Gastrocnemius medialis (tissue), 4 donors: ENCODE measurements at regions not wholly inside any gene's neighbourhood (a gene's known extent, or its start where the extent isn't known, plus 50 kb on each side); places are given as distances from the start of the nearest gene placed in this dataset.

Experiments used
- ATAC-seq, 2 donors: fragments of 150-250 bp; one replicate each; pipeline ENCODE4 v1.9.1; 2016
- DNase-seq, 2 donors: peaks; one replicate each; pipeline ENCODE4 v3.0.0-alpha.2; 2019
- H3K27ac ChIP-seq, 4 donors: fragments of 200-600 bp; sonication (generic); 1 replicate in 1 of 4; 2 replicates in 3 of 4; pipeline ENCODE4 v1.5.1; 2016 to 2018; ENCODE audit warnings: mild to moderate bottlenecking in 2 of 4, moderate library complexity in 1 of 4
- H3K27me3 ChIP-seq, 3 donors: fragments of 200-600 bp; sonication (generic) in 2 of 3; 1 replicate in 1 of 3; 2 replicates in 2 of 3; pipeline versions ENCODE4 v1.5.1 to v1.6.0; 2016 to 2019; ENCODE audit warnings: mild to moderate bottlenecking in 1 of 3, moderate library complexity in 1 of 3
- H3K36me3 ChIP-seq, 2 donors: fragments of 200-600 bp; sonication (generic) in 1 of 2; one replicate each; pipeline ENCODE4 v1.5.1; 2017 to 2018
- H3K4me1 ChIP-seq, 2 donors: fragments of 200-600 bp; sonication (generic) in 1 of 2; one replicate each; pipeline ENCODE4 v1.5.1; 2016 to 2017; ENCODE audit warnings: mild to moderate bottlenecking in 2 of 2
- H3K4me3 ChIP-seq, 4 donors: fragments of 200-600 bp; sonication (generic) in 3 of 4; 1 replicate in 1 of 4; 2 replicates in 3 of 4; pipeline ENCODE4 v1.5.1; 2016 to 2019; ENCODE audit warnings: mild to moderate bottlenecking in 2 of 4
- H3K9me3 ChIP-seq, 3 donors: fragments of 200-600 bp; sonication (generic) in 2 of 3; 1 replicate in 1 of 3; 2 replicates in 2 of 3; pipeline ENCODE4 v1.5.1; 2016 to 2019
- CTCF ChIP-seq, 5 experiments: fragments of 450-650 bp in 3 of 5; fragments of 200-600 bp in 2 of 5; sonication (generic) in 2 of 5; IDR thresholded peaks in 4 of 5; conservative IDR thresholded peaks in 1 of 5; 1 replicate in 4 of 5; 2 replicates in 1 of 5; pipeline ENCODE4 v1.5.1; 2016 to 2019; ENCODE audit warnings: antibody characterized with exemption in 5 of 5, mild to moderate bottlenecking in 3 of 5, moderate library complexity in 3 of 5
- POLR2A ChIP-seq, 2 donors: fragments of 450-650 bp; IDR thresholded peaks; one replicate each; pipeline ENCODE4 v1.6.1; 2017; ENCODE audit warnings: antibody characterized with exemption in 2 of 2, mild to moderate bottlenecking in 2 of 2, moderate library complexity in 2 of 2
- in situ Hi-C, 4 donors: fragments of 200-750 bp; cut with MboI; loops; one replicate each; pipeline versions ENCODE4 v1.15.0 to v1.8.0; 2017; ENCODE audit warnings: low sequenced_read_pairs in 4 of 4
- intact Hi-C: fragments of 100-400 bp; cut with DNase I; formaldehyde crosslinking; loops from one replicate; pipeline ENCODE4 v1.15.1; 2023; ENCODE audit warnings: low total_unique reads

- Histone ChIP-seq H3K27ac (no peak overlapping the region), H3K4me1 (no peaks in the 10 kb centered on the region), H3K27me3 (no peaks in the 10 kb centered on the region), H3K9me3 (no peaks in the 10 kb centered on the region), H3K36me3 (no peaks in the 10 kb centered on the region), H3K4me3 (no peak overlapping the region)
- intact Hi-C loops (loop anchor here (5.0 kb wide), 1 partner anchor 298 kb away; no protein-coding TSS in a partner anchor), in situ Hi-C loops (no loop called here)
- ATAC-seq (no peak), DNase-seq (no peak)
- no peak for TF ChIP-seq POLR2A (IDR thresholded peaks at IDR 0.05)
- TF ChIP-seq CTCF (IDR thresholded peaks at IDR 0.05 in 4 of 5, conservative IDR thresholded peaks at IDR 0.05 in 1 of 5), result no peak
Observed at GRCh38 chr18:42649331-42650035, 466.0 kb downstream of the RIT2 start.

DNA sequence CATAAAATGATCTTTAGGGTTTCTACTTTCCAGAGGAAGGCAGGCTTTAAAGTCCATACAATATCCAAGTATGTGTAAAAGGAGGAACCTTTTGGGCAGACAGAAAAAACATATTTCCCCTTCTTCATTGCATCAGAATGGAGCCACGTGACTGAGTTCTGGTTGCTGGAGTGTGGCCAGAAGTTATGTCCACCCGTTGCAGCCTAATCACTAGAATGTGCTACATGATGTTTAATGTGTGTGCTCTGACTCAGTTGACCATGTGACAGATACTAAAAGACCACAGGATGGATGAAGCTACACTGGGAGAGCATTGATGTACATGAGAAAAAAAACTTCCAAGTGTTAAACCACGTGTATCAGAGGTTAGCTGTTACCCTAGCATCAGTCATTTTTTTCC is 460.9 kb downstream of the RIT2 start:
- ATAC-seq, result no peak

DNA sequence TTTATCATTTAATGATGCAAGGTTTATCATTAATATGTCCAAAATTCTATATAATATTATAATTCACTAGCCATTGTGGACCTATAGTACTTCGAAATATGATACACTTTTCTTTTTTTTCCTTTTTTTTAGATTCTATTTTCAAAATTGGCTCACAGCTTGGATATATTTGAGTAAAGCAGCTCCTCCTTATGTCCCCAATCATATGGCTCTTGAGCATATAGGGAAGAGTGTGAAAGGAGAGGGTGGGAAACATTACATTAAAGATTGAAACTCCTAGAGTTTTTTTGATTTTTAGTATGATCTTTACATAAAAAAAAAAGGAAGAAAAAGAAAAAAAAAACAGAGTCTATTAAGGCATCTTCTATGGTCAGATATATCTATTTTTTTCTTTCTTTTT is 457.9 kb downstream of the RIT2 start:
- no peak for TF ChIP-seq CTCF (IDR thresholded peaks at IDR 0.05 in 4 of 5, conservative IDR thresholded peaks at IDR 0.05 in 1 of 5)
- no peak for TF ChIP-seq POLR2A (IDR thresholded peaks at IDR 0.05)
- Histone ChIP-seq H3K27me3 (no peaks in the 10 kb centered on the region), H3K9me3 (no peaks in the 10 kb centered on the region), H3K4me1 (no peaks in the 10 kb centered on the region), H3K4me3 (no peak overlapping the region), H3K36me3 (no peaks in the 10 kb centered on the region), H3K27ac (no peak overlapping the region)
- no peak for ATAC-seq
- DNase-seq, result no peak
- intact Hi-C loops, result no loop called here
- in situ Hi-C loops, result no loop called here

More for the DNA sequence above, 460.9 kb downstream of the RIT2 start:
- Histone ChIP-seq H3K27ac (no peak overlapping the region), H3K36me3 (no peaks in the 10 kb centered on the region), H3K4me3 (no peak overlapping the region), H3K9me3 (no peaks in the 10 kb centered on the region), H3K27me3 (no peaks in the 10 kb centered on the region), H3K4me1 (no peaks in the 10 kb centered on the region)
- TF ChIP-seq POLR2A (IDR thresholded peaks at IDR 0.05) (no peak), CTCF (IDR thresholded peaks at IDR 0.05 in 4 of 5, conservative IDR thresholded peaks at IDR 0.05 in 1 of 5) (no peak)
- in situ Hi-C loops (no loop called here), intact Hi-C loops (no loop called here)
- no peak for DNase-seq

DNA sequence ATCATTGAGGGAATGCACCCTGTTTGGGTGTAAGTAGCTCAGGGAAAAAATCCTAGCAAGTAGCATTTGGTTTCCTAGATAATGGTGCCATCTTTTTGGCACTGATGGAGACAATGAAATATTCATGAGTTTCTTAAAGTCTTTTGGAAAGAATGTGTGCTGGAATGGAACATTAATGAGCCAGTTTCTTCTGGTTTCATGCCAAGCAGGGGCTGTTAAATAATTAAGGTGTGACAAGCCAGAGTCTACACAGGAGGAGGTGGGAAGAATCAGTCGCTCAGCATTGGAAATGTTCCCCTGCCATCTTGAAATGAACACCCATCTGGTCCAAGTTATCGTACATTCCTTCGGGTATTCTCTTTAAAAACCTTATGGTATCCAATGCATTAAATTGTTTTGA is 457.3 kb downstream of the RIT2 start:
- Histone ChIP-seq H3K36me3 (no peaks in the 10 kb centered on the region), H3K9me3 (no peaks in the 10 kb centered on the region), H3K27ac (no peak overlapping the region), H3K27me3 (no peaks in the 10 kb centered on the region), H3K4me3 (no peak overlapping the region), H3K4me1 (no peaks in the 10 kb centered on the region)
- DNase-seq (no peak), ATAC-seq (no peak)
- in situ Hi-C loops, result no loop called here
- intact Hi-C loops, result no loop called here
- TF ChIP-seq POLR2A (IDR thresholded peaks at IDR 0.05), result no peak
- TF ChIP-seq CTCF (IDR thresholded peaks at IDR 0.05 in 4 of 5, conservative IDR thresholded peaks at IDR 0.05 in 1 of 5), result no peak

GRCh38 chr18:42659187-42659586 is 456.3 kb downstream of the RIT2 start:
- Histone ChIP-seq H3K36me3 (no peaks in the 10 kb centered on the region), H3K9me3 (no peaks in the 10 kb centered on the region), H3K4me3 (no peak overlapping the region), H3K27ac (no peak overlapping the region), H3K4me1 (no peaks in the 10 kb centered on the region), H3K27me3 (no peaks in the 10 kb centered on the region)
- TF ChIP-seq CTCF (IDR thresholded peaks at IDR 0.05 in 4 of 5, conservative IDR thresholded peaks at IDR 0.05 in 1 of 5) (no peak), POLR2A (IDR thresholded peaks at IDR 0.05) (no peak)
- ATAC-seq (no peak), DNase-seq (no peak)
- in situ Hi-C loops (no loop called here), intact Hi-C loops (no loop called here)
